Thyroid gland (tissue), 4 donors: ENCODE measurements at regions not wholly inside any gene's neighbourhood (a gene's known extent, or its start where the extent isn't known, plus 50 kb on each side); places are given as distances from the start of the nearest gene placed in this dataset.

Experiments used
- POLR2A ChIP-seq, 2 donors: fragments of 450-650 bp; IDR thresholded peaks; one replicate each; pipeline ENCODE4 v1.6.1; 2017; ENCODE audit warnings: antibody characterized with exemption in 2 of 2, mild to moderate bottlenecking in 2 of 2, moderate library complexity in 1 of 2
- TF ChIP-seq, protein P1 (sequence below), 6 experiments: fragments of 200-600 bp in 3 of 6; fragments of 450-650 bp in 3 of 6; sonication (generic) in 3 of 6; IDR thresholded peaks; one replicate each; pipeline ENCODE4 v1.5.1; 2016 to 2019; ENCODE audit warnings: antibody characterized with exemption in 6 of 6, mild to moderate bottlenecking in 2 of 6, inconsistent platforms in 1 of 6, moderate library complexity in 1 of 6

DNA sequence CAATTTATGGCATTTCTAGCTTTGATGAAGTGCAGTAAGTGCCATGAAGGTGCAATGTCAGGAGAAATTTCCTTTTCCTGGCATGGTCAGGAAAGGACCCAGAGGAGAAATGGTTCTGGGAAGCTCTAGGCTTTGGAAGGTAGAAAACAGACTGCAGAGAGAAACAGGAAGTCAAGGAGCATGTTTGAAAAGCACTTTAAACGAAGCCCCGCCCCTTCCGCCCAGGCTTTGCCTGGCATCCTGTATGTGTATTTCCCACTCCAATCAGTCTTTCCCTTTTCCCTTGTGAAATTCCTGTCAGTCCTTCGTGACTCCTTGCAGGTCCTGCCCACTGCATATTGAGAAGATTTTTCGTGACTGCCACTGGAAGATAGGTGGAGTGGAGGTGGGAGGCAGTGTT, 320.9 kb upstream of the SASH1 start:
- TF ChIP-seq, protein P1, sequence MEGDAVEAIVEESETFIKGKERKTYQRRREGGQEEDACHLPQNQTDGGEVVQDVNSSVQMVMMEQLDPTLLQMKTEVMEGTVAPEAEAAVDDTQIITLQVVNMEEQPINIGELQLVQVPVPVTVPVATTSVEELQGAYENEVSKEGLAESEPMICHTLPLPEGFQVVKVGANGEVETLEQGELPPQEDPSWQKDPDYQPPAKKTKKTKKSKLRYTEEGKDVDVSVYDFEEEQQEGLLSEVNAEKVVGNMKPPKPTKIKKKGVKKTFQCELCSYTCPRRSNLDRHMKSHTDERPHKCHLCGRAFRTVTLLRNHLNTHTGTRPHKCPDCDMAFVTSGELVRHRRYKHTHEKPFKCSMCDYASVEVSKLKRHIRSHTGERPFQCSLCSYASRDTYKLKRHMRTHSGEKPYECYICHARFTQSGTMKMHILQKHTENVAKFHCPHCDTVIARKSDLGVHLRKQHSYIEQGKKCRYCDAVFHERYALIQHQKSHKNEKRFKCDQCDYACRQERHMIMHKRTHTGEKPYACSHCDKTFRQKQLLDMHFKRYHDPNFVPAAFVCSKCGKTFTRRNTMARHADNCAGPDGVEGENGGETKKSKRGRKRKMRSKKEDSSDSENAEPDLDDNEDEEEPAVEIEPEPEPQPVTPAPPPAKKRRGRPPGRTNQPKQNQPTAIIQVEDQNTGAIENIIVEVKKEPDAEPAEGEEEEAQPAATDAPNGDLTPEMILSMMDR (IDR thresholded peaks at IDR 0.05), result no peak
- no peak for TF ChIP-seq POLR2A (IDR thresholded peaks at IDR 0.05)
